HEK293 (cell line): ENCODE measurements at regions not wholly inside any gene's neighbourhood (a gene's known extent, or its start where the extent isn't known, plus 50 kb on each side); places are given as distances from the start of the nearest gene placed in this dataset.

ENCODE experiments used
- KLF10 ChIP-seq: fragments of 450-650 bp; IDR thresholded peaks from 2 replicates; pipeline ENCODE4 v1.5.1; 2018; ENCODE audit warnings: missing biosample characterization, mild to moderate bottlenecking, missing genetic modification characterization
- ZBTB7A ChIP-seq: fragments of 450-650 bp; formaldehyde crosslinking; IDR thresholded peaks from 2 replicates; pipeline ENCODE4 v1.5.1; 2016; ENCODE audit warnings: low read depth, missing biosample characterization, missing genetic modification characterization
- ZFP3 ChIP-seq: fragments of 450-650 bp; formaldehyde crosslinking; IDR thresholded peaks from 2 replicates; pipeline ENCODE4 v1.5.1; 2016; ENCODE audit warnings: low read depth, missing biosample characterization, missing genetic modification characterization
- TF ChIP-seq, protein P1 (sequence below): fragments of 450-650 bp; formaldehyde crosslinking; IDR thresholded peaks from 2 replicates; pipeline ENCODE4 v1.5.1; 2016; ENCODE audit warnings: missing biosample characterization, missing genetic modification characterization, low read depth
- TF ChIP-seq, protein P2 (sequence below): fragments of 450-650 bp; formaldehyde crosslinking; optimal IDR thresholded peaks from 2 replicates; pipeline ENCODE3; 2016; ENCODE audit warnings: missing biosample characterization, mild to moderate bottlenecking, missing genetic modification characterization

GRCh38 chr4:121439669-121440068 lies 58.9 kb upstream of the QRFPR start:
- TF ChIP-seq ZBTB7A: no peak
- TF ChIP-seq KLF10: no peak
- TF ChIP-seq, protein P1, sequence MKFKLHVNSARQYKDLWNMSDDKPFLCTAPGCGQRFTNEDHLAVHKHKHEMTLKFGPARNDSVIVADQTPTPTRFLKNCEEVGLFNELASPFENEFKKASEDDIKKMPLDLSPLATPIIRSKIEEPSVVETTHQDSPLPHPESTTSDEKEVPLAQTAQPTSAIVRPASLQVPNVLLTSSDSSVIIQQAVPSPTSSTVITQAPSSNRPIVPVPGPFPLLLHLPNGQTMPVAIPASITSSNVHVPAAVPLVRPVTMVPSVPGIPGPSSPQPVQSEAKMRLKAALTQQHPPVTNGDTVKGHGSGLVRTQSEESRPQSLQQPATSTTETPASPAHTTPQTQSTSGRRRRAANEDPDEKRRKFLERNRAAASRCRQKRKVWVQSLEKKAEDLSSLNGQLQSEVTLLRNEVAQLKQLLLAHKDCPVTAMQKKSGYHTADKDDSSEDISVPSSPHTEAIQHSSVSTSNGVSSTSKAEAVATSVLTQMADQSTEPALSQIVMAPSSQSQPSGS (tag by site-specific recombination): no peak
- TF ChIP-seq, protein P2, sequence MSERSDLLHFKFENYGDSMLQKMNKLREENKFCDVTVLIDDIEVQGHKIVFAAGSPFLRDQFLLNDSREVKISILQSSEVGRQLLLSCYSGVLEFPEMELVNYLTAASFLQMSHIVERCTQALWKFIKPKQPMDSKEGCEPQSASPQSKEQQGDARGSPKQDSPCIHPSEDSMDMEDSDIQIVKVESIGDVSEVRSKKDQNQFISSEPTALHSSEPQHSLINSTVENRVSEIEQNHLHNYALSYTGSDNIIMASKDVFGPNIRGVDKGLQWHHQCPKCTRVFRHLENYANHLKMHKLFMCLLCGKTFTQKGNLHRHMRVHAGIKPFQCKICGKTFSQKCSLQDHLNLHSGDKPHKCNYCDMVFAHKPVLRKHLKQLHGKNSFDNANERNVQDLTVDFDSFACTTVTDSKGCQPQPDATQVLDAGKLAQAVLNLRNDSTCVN (tag by site-specific recombination): no peak
- no peak for TF ChIP-seq ZFP3
